GM18520 (cell line): ENCODE measurements at regions not wholly inside any gene's neighbourhood (a gene's known extent, or its start where the extent isn't known, plus 50 kb on each side); places are given as distances from the start of the nearest gene placed in this dataset.
A peak's percentile ranks its signal among the peaks of the same experiment; 100 is the strongest.

Experiments
- ATAC-seq: cut with Tn5 transposase; IDR thresholded peaks from one replicate; pipeline ENCODE4 v1.9.1; 2021; ENCODE audit not compliant: unreplicated experiment

- no peak for ATAC-seq
Measured at GRCh38 chr6:132868057-132868456, 53.7 kb downstream of the RPS12 start.

- ATAC-seq, result peak; percentile 100
Measured at GRCh38 chr6:132872923-132873322, 58.6 kb downstream of the RPS12 start.

GRCh38 chr6:132877003-132877402 is 62.6 kb downstream of the RPS12 start:
- no peak for ATAC-seq

- no peak for ATAC-seq
Measured at GRCh38 chr6:132887204-132887603, 72.8 kb downstream of the RPS12 start.

GRCh38 chr6:132888701-132889100 is 74.3 kb downstream of the RPS12 start:
- ATAC-seq, result no peak

- no peak for ATAC-seq
Measured at GRCh38 chr6:132892929-132893771, 78.8 kb downstream of the RPS12 start.

DNA sequence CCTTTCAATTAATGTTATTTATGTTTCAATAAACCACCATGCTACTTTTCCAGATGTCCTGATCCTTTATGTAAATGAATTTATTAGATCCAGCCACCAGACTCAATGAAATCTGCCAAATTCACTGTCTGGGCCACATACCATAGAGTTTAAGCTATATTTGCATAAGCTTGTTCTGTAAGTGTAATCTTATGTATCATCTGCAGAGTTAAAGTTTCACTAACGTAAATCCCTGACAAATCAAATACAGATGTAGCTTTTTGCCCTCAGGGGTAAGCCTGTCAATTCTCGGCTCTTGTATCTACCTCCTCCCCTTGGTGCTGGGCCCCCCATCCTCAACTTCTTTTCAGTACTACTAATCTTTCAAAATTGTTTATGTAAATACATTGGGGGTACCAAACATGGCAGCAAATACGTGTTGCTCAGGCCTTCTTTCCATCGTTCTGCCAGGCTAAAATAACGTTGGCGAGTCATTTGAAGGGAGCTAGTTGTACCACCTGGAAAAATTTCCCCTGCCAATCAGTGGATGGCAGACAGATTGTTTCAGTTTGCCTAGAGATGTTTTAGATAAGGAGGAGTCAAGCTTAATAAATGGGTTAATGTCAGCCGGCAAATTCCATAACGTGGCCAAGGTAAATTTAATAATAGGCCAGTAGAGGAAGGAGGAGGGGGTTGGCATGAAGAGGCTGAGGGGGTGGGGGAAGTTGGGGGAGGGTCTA is 79.6 kb downstream of the RPS12 start:
- no peak for ATAC-seq

DNA sequence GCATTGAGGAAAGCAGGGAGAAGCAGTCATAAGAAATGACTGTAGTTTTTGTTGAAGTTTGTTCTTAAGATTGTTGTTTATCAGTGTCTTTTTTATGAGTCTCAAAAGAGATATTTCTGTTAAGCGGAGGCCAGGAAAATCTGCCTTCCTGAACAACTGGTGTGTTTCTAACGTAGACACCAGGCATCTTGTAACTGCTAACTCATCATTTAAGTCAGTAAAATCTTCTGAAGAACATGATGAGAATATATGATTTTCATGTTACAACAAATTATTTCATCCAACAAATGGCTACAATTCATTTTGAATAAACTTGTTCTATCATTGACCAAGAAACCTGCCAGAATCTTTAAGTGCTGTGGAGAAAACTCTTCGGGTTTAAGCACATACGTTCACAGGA is 84.0 kb downstream of the RPS12 start:
- no peak for ATAC-seq

DNA sequence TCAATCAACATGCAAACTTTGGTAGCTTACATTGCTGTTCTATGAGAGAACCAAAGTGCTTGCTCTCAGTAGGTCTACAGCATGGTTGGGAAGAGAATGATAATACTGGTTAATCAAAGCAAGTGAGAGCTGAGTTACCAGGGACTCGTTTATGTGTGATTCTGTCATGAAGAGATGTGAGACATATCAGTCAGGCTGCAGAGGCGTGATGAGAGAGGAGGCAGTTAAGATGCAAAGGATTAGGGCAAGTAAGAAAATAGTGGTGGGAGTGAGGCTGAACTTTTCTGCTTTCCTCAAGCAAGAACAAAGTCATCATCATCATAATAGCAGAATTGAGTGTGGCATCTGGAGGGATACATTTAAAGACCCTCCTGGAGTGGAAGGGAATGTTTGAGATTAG is 86.5 kb downstream of the RPS12 start:
- ATAC-seq, result no peak

- ATAC-seq, result no peak
Measured at GRCh38 chr6:132902901-132903300, 88.5 kb downstream of the RPS12 start.

DNA sequence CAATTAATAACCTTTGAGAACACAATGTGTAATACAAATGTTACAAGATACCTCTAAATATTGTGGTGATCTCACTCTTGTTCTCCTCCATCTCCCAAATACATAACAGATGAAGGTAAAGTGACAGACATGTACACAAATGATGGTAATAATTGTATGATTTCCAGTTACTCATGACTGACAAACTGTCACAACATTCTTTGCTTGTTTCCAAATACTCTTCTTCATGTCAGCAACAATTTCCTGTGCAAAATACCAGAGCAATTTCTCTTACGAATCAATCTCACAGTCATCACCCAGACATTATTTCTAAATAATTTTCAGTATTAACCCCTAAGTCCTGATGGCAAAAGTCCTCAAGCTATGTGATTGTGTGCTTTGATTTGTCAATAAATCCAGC is 92.9 kb downstream of the RPS12 start:
- no peak for ATAC-seq

- ATAC-seq, result no peak
Measured at GRCh38 chr6:132907914-132908313, 93.5 kb downstream of the RPS12 start.

- no peak for ATAC-seq
Measured at GRCh38 chr6:132909742-132910141, 95.4 kb downstream of the RPS12 start.

GRCh38 chr6:132910759-132911158 is 96.4 kb downstream of the RPS12 start:
- ATAC-seq, result no peak

DNA sequence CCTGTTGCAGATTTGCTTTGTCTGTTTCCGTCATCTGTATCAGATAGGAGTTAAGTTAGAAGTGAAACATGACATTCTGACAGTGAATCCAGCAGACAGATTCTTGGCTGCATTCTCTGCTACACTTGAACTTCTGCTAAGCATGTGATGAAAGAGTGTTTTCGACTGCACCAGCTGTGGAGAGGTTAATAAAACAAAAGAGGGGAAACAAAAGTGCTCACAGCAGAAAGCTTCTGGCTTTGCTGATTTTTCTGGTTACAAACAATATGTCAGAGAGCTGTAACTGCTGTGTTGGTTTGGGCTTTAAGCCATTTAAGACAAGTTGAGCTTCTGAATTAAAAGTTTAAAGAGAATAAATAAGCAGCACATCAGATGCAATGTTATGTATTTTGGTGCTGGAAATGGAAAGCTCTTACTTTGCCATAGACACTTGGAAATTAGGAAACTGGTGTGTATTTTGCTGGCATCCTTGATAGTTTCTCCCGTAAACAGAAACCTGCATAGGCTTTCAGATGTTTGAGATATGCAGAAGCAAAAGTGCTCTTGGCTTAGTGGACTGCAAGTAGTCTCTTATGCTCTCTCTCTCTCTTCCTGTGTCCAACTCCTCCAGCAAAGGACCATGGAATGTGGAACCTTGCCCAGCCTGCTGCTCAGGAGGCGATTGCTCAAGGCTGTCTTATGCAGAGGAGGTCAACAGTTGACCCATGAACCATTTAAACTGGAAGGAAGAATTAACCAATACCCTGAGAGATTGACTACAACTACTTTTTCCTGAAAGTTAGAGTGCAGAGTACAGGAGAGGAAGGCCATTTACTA is 104.9 kb downstream of the RPS12 start:
- no peak for ATAC-seq

- no peak for ATAC-seq
Measured at GRCh38 chr6:132927713-132928112, 113.3 kb downstream of the RPS12 start.

DNA sequence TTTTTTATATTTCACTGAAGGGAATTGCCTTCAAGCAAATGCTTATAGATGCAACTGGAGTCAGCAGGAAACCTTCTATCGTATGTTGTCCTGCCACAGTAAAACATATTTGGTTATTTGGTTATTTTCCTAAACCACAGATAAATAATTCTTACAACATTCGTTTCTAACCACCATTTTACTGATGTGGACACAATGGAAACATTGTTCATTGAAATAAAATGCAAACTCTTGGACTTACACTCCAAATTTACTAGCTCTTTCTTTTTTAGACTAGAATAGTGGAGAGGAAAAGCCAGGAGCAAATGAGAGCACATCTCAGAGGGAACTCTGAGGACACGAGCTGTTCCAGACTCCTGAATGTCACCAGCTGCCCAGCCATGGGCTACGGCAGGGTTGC is 114.8 kb downstream of the RPS12 start:
- no peak for ATAC-seq

DNA sequence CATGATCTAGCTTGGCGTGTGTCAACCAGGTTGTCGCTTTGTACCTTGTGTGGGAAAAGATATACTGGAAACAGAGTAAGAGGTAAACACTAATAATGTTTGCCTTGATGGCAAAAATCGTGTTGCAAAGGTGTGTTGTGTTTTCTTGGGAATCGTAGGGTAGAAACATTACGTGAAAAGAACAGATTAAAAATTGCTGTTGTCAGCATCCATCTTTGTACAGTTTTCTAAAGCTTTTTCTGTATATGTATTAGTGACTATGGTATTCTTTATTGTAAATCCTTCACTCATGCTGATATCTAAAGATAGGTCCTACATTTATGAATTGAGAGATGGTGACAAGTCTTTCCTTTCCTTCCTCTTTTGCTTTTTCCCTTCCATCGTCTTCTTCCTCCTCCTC is 116.9 kb downstream of the RPS12 start:
- no peak for ATAC-seq

- ATAC-seq, result no peak
Measured at GRCh38 chr6:132931936-132932514, 117.7 kb downstream of the RPS12 start.

GRCh38 chr6:132932588-132932987 is 118.2 kb downstream of the RPS12 start:
- ATAC-seq, result no peak

DNA sequence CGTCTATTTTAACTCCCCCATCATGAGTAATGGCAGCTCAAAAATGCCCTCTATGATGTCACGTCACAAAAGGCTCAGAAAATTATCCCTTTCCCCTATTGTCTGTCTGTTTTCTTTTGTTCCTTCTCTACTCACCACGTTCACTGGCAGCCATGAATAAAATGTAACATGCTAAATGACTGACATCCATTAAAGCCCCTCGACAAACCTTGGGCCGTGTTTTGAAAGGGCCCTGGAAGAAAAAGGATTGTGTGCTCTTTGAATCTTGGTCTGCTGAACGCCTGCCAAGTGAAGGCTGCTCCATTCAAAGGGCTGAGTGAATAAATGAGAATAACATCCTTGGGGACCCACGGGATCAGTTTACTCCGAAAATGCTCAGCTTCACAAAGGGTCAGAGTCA is 118.7 kb downstream of the RPS12 start:
- ATAC-seq, result no peak
